SK-N-MC (cell line): ENCODE measurements at regions not wholly inside any gene's neighbourhood (a gene's known extent, or its start where the extent isn't known, plus 50 kb on each side); places are given as distances from the start of the nearest gene placed in this dataset.

Source experiments
- EZH2 ChIP-seq: fragments of 200-600 bp; sonication (generic); IDR thresholded peaks from one replicate; pipeline ENCODE4 v1.6.1; 2017; ENCODE audit warnings: antibody characterized with exemption
- FOXP2 ChIP-seq: optimal IDR thresholded peaks from 2 replicates; pipeline ENCODE3; 2011; ENCODE audit warnings: mild to moderate bottlenecking, moderate library complexity; ENCODE audit not compliant: insufficient read depth; ENCODE audit errors: extremely low read length, control extremely low read depth
- POLR2AphosphoS5 ChIP-seq: IDR thresholded peaks from 2 replicates; pipeline ENCODE4 v1.6.1; 2012; ENCODE audit warnings: mild to moderate bottlenecking, low read depth, low read length, borderline replicate concordance

DNA sequence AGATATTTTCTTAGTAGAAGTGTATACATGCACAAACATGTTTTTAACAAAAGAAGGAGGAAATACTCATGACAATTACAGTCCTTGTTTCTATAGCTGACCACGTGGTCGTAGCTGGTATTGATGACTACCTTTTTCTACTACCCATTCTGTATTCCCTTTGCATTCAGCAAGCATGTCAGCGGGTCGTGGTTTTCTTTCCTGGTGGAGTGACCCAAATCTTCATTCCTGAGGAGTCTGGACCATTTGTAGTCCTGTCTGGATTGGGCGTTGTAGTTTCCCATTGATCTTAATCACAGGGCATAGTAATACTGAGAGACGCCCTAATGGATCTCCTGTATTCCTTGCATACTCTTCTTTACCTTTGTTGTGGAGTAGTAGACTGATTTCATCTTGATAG lies 472.1 kb upstream of the RGS6 start:
- TF ChIP-seq EZH2 (no peak), POLR2AphosphoS5 (no peak), FOXP2 (no peak)
